HG02678 (cell line): ENCODE measurements at regions not wholly inside any gene's neighbourhood (a gene's known extent, or its start where the extent isn't known, plus 50 kb on each side); places are given as distances from the start of the nearest gene placed in this dataset.

Source experiments
- ATAC-seq: cut with Tn5 transposase; IDR thresholded peaks from one replicate; pipeline ENCODE4 v1.9.1; 2021; ENCODE audit warnings: mild to moderate bottlenecking, moderate library complexity; ENCODE audit not compliant: unreplicated experiment

DNA sequence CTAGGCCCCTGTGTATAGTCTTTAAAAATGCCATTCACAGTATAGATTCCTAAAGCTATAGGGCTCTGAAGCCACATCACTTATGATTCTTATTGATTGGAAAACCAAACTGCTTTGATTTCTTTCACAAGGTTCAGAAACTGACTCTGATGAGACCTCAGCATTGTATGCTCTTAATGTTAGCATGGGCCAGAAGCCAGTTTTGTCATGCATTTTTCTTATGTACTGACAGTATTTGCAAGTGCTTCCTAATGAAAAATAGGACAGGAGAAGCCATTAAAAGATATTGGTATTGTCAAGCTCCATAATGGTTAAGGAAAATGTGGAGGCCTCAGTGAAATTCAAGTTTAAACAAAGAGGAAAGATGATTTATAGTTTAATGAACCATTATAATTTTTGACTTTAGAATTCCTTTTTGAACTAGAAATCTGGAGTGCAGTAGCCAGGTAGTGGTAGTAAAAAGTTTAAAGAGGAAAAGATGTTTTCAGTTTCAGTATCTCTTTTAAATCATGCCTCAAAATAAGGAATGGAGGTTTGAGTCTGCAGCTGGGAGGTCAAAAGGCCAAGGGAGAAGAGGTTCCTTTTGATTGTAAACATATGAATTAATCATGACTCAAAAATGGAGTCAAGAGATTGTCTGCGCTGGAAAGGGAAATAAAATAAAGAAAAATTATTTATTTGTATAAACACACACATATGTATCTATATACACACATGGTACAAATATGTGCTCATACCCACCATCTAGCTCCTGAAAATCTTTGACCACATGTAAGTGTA, 388.1 kb upstream of the PRICKLE1 start:
- ATAC-seq = no peak

DNA sequence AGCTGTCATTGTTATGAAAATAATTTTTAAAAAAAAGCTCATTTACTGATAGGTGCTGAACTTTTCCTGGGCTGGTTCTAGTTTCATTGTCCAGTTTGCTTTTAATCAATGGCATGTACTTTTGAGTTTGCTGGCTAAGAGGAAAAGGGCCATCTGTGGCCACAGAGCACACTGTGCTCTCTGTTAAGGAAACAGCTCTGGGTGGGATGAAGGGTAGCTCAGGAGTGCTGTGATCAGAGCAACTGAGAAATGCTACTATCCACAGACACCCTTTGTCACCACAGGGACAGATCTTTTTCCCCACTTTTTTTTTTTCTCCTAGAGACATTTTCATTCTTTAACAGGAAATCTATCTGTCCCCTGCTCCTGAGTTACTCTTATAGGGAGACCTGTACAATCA, 387.1 kb upstream of the PRICKLE1 start:
- ATAC-seq = no peak

DNA sequence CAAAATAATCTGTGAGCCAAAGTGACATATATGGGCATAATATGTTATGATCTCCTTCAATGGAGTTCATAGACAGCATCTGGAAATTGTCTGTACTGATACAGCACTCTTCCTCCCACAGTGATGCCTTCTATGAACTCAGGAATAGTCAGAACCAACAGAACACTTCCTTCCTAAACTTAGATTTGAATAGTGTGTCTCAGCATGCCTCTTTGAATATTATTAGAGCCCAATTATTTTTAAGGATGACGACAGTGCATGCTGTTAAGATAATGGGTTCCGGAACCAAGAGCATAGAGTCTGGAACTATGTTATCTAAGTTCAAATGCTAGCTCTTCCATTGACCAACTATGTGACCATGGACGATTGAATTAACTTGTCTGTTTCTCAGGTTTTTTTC, 386.6 kb upstream of the PRICKLE1 start:
- ATAC-seq = no peak

DNA sequence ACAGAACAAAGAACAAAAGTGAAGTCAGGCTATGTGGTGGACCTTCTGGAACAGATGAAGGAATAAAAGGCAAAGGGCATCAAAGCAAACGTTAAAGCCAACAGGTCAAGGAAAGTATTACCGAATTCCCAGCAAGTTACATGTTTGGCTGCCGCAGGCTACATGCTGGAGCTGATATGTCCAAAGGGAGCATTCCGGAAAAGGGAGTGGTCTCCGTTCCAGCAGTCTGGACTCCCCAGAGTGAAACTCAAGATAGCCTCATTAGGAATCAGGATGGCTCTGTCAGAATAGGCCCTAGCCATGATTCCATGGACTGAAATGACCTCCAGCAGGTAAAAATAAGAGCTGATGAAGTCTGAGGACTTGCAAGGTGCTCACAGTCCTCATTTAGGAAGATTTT, 379.8 kb upstream of the PRICKLE1 start:
- no peak for ATAC-seq

DNA sequence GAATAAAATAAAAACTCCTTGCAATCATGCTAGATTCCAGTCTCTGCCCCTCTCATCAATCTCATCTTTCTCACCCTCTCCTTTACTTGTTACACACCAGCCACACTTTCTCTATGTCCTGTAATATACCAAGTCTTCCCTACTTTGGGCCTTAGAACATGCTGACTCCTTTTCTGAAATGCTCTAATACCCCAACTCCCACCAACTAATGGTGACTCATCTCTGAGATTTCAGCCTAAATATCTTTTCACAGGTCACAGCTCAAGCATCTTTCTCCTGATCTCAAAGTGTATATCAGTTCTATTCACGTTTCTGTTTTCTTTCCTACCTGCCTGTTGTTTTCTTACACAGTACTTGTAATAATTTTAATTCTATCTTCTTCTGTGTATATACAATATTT, 378.9 kb upstream of the PRICKLE1 start:
- no peak for ATAC-seq

DNA sequence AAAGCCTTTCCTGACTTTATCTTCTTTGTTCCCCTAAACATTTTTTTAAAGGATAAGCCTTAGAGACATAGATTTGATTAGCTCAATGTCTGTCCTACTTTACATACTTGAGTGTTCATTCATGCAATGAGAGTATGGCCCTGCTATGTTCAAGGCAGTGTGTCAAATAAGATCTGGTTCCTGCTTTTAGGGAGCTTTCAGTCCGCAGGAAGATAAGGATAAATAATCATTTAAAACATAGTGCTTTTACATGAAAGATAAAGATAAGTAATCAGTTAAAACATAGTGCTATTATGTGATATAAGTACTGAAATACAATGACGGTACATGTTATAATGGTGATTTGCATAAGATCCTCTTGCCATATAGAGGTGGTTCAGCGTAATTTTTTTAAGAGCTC, 378.3 kb upstream of the PRICKLE1 start:
- no peak for ATAC-seq

DNA sequence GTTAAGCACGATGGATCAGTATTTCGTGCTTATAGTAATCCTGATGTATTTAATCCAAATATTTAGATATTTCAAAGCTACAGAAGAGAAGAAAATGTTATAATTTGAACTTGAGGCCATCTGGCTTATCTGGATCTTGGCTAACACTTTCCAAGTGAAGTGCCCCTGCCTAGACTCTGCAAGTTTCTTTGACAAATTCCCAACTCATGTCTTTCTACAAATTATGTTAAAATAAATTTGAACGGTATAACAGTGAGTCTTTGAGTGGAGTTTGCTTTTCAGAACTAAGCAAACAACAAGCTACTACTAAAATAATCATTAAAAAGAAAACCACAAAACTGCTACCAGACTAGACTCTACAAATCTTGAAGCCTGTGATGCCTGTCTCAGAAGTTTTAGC, 374.4 kb upstream of the PRICKLE1 start:
- ATAC-seq = no peak

DNA sequence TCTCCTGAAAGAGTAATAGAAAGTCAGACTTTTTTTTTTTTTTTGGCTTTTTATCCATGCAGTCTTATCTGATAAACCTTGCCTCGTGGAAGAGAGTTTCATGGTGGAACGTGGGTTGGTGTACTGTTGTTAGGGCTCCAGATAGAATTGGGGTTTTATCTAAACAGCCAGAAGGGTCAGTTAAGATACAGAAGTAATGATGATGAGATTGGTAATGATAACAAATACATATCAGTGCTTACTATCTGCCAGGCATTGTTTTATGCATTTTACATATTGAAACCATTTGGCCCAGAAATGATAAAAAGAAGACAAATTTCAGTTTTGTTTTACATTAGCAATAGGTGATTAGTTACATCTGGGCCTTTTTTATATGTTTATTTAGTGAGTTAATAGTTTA, 372.8 kb upstream of the PRICKLE1 start:
- no peak for ATAC-seq

DNA sequence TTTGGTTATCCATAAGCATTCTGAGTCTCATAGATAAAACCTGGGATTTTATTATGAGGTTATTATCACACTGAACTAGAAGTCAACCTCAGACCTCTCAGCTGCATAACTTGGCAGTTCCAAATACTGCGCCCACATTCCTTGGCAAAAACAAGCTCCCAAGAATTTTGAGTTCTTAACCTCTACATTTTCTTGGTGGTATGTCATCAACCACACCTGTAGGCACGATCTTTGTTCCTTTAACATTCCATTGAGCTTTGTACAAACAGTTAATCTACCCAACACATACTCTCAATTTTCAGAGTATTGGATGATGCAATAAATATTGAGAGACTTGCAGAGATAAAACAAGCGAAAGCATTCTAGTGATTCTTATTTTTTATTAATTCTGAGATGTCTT, 371.8 kb upstream of the PRICKLE1 start:
- ATAC-seq = no peak

DNA sequence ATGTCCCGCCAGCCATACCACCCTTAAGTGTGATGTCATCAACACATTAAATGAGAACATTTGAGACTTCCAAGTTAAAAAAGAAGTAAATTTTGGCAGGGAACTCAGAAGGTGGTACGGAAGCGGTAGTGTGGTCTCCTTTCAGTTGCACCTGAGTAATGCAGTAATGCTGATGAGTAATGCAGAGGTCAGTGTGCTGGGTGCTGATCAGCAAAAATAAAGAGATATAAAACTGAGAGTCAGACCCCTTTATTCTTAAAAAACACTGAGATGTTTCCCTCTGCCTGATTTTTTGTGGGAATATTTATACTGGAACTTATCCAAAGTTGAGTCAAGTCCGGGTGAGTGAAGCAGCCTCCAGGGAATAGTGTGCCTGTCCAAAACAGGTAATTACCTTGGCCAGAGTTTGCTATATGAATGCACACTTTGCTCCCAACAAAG, 370.6 kb upstream of the PRICKLE1 start:
- no peak for ATAC-seq

DNA sequence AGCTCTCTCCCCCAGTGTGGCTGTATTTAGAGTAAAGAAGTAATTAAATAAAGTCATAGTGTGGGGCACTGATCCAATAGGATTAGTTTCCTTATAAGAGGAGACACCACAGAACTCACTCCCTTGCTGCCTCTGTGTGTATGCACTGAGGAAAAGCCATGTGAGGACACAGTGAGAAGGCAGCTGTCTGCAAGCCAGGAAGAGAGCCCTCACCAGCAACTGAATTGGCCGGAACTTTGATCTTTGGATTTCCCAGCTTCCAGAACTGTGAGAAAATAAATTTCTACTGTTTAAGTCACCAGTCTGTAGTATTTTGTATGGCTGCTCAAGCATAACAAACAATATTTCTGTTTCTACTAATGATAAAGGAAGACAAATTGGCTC, 368.7 kb upstream of the PRICKLE1 start:
- ATAC-seq = no peak

DNA sequence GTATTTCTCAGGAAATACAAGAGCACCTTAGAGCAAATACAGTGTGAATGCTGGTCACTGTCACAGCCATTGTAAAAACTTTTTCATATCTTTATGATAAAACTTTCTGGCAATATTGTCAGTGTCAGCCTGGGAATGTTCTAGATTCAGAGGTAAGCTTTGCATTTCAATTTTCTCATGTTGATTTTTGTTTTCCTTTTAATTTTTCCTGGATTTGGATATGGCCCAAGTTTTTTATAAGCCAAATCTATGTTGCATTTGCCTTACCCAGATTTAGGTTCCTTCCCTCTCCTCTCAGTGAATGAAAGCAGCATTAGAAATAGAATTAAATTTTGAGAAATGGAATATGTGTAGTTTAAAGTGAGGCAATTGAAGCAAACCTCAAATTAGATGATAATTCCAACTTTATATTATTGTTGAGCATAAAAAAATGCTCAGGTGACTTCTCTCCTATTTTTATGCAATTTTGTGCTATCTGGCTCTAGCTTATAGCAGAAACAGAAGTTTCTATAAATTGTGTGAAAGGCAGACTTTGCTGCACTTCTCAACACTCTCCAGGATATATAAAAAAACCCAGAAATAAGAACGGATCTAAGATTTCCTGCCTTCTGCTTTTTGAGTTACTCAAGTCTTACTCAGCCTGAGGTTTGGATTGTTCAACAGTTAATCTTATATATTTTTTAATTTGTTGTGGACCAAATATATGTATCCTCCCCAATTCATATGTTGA, 368.2 kb upstream of the PRICKLE1 start:
- ATAC-seq = no peak

DNA sequence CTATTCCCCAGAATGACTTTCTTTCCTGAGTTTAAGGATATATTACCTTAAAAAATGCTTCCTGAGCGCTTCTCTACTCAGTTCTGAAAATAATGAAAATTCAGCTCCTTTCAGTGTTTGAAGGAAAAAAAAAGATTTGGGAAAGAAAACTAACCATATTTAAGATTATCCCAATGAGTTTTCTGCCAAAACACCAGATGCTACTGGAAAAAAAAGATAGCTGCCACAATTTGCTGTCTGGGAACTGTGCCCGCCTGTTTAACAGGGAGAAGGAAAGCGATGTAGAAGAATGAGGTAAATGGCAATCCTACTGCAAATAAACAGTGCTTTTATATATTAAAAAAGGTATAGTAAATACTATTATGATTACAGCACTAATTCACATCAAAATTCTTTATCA, 367.6 kb upstream of the PRICKLE1 start:
- ATAC-seq = no peak

DNA sequence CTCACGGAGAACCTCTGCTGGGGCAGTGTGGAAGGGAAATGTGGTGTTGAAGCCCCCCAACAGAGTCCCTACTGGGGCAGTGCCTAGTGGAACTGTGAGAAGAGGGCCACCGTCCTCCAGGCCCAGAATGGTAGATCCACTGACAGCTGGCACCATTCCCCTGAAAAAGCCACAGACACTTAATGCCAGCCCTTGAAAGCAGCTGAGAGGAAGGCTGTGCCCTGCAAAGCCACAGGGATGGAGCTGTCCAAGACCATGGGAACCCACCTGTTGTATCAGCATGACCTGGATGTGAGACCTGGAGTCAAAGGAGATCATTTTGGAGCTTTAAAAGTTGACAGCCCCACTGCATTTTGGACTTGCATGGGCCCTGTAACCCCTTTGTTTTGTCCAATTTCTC, 363.5 kb upstream of the PRICKLE1 start:
- no peak for ATAC-seq

DNA sequence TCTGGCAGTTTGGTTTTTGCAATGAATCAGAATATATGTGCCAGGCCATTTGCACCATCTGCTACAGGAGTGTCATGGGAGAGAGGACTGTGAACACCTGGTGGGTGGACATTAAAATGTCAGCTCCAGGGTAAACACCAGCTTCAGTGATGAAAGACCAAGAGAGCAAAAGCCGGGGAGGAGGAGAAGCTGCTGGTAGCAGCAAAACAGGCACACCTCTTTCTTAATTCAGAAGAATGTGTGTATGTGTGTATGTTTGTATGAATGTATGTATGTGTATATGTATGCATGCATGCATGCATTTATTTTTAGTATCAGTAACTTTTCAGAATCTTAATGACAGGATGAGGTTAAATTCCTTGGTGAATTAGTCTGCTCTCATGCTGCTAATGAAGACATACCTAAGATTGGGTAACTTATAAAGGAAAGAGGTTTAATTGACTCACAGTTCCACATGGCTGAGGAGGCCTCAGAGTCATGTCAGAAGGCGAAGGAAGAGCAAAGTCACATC, 357.4 kb upstream of the PRICKLE1 start:
- ATAC-seq = no peak

DNA sequence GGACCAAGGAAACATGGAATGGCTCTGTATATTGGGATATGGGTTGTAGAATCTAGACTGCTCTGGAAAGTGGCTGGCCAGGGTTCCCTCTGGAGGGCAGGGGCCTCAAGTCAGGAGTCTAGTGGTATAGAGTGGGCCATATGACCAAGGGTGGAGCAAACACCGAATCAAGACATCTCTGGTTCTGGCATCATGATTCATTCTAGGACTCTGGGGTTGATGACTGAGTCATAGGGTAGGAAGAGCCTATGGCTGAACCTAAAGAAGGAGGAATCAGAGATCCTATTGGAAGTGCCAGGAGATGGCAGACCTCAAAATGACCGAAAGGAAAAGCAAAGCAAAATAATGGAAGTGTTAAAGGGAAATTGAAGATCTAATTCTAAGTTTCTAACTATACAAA, 356.4 kb upstream of the PRICKLE1 start:
- ATAC-seq = no peak

DNA sequence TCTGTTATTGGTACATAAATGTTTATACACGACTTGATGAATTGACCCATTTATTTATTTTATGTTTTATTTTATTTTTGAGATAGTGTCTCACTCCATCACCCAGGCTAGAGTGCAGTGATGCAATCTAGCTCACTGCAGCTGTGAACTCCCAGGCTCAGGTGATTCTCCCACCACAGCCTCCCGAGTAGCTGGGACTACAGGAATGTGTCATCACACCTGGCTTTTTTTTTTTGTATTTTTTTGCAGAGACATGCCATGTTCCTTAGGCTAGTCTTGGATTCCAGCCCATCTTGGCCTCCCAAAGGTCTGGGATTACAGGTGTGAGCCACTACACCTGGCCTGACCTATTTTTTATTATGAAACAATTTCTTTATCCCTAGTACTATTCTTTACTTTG, 355.0 kb upstream of the PRICKLE1 start:
- no peak for ATAC-seq

DNA sequence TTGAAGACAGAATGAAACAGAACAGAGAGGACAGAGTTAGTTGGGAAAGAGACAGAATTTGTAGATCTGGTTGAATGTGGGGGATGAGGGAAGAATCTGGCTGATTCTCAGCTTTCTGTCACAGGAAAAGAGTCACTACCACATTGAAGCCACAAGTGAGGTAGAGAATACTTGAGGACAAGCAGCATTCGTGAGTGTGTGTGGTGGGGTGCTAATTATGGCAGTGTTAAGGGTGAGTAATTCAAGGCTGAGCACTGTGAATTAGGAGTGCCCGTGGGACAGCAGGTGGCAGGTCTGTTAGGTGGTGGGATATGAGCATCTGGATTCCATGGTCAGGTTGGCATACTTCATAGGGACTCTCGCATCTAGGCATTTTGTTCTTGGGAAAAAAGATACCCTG, 347.4 kb upstream of the PRICKLE1 start:
- no peak for ATAC-seq

DNA sequence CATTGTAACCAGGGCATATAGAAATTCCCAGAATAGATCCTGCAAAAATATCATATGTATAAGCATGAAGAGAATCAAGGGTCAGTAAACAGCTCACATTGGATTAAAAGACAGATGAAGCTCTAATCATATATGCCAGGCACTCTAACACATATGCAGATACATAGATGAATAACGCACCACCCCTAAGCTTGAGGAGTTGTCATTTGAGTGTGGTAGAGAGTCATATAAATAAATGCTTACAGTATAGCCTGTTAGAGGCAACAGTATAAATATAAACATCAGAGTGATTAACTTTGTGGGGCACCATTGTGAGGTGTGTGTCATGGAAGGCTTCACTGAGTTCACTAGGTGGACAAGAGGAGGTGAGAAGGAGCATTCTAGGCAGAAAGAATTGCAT, 346.7 kb upstream of the PRICKLE1 start:
- ATAC-seq = no peak

DNA sequence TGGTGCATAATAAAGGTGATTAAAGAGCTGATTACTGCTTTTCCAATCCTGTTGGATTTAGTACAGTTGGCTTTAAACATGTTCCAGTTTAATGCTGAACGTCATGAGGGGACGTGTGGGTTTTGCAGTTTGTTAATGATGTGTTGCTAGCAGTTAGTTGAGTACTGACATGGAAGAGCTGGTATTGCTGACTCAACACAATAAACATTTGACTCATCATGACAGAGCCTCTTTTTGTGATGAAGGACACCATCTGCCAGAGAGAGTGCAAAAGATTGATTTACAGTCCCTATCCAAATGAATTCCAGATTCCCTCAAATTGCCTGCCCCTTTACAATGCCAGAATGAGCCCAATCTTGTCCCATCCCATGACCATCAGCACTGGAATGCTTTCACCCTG, 346.2 kb upstream of the PRICKLE1 start:
- ATAC-seq = no peak

DNA sequence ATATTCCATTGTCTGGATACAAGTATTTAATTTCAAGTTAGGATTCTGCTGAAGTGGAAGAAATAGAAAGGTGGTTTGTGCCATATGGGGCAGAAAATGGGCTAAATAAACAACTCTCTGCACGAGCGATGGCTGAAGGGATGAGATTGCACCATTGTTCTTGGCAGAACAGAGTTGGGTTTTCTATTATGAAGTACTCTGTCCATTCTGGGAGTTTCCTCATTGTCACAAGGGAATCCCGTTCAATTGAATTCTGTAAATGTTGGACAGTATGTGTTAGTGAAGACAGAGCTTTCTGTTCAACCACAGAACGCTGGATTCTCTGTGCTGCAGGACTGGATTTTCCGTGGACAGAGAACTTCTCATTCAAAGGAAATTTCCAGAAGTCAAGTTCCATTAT, 345.5 kb upstream of the PRICKLE1 start:
- ATAC-seq = no peak

DNA sequence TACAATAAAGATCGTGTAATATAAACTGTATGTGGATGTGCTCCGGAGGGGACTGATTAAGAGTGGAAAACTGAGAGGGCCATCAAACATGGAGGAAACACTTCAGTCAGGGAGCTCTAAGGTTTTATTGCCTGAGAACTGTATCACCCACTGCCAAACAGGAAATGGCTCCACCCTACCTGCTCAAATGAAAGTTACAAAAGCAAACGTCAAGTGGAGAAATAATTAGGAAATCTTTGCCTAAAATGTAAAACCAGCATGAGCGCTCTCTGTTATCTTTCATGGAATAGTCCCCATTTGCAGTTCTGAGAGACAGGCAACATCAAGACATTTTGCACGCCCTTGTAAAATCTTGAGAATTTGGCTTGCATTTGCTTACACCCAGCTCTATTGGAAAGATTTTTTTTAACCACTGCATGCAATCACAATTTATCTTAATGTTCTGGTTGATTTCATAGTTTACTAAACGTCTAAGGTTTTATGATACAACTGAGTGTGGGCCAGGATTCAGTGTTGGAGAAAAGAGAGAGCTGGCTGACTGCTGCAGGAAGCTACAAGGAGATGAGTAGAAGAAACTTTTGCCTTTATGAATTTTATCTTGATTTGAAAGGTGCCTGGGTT, 344.0 kb upstream of the PRICKLE1 start:
- no peak for ATAC-seq
